Activated CD8-positive, alpha-beta T cell treated with anti-CD3 and anti-CD28 coated beads for 36 hours (primary cell): ENCODE measurements at regions not wholly inside any gene's neighbourhood (a gene's known extent, or its start where the extent isn't known, plus 50 kb on each side); places are given as distances from the start of the nearest gene placed in this dataset.

Experiments
- ATAC-seq: fragments of 200-7000 bp; cut with Tn5 transposase; one replicate; pipeline ENCODE4 v1.10.0; 2021; ENCODE audit warnings: mild to moderate bottlenecking, moderate library complexity
- CTCF ChIA-PET: fragments of 350-600 bp; sonication (Branson Sonifier 250); formaldehyde crosslinking; loops from one replicate; lab custom pipeline; 2021; ENCODE audit warnings: antibody characterized with exemption; lab: Charles Lee
- POLR2A ChIA-PET: fragments of 350-600 bp; sonication (Branson Sonifier 250); formaldehyde crosslinking; loops from one replicate; lab custom pipeline; 2021; ENCODE audit warnings: antibody characterized with exemption; lab: Charles Lee
- DNase-seq: peaks from one replicate; pipeline ENCODE4 v3.0.0-alpha.2; 2020
- H3K27ac Mint-ChIP-seq: one replicate; pipeline ENCODE4 v1.8.0; 2021; ENCODE audit warnings: mild to moderate bottlenecking, mixed read lengths
- H3K27me3 Mint-ChIP-seq: one replicate; pipeline ENCODE4 v1.8.0; 2021; ENCODE audit warnings: mixed read lengths
- H3K36me3 Mint-ChIP-seq: one replicate; pipeline ENCODE4 v1.8.0; 2021; ENCODE audit warnings: low read depth, mixed read lengths
- H3K4me1 Mint-ChIP-seq: one replicate; pipeline ENCODE4 v1.8.0; 2021; ENCODE audit warnings: low read depth, mixed read lengths
- H3K4me3 Mint-ChIP-seq: one replicate; pipeline ENCODE4 v1.8.0; 2021; ENCODE audit warnings: mild to moderate bottlenecking, moderate library complexity, mixed read lengths
- H3K9me3 Mint-ChIP-seq: one replicate; pipeline ENCODE4 v1.8.0; 2021; ENCODE audit warnings: mixed read lengths
- intact Hi-C: fragments of 100-400 bp; cut with micrococcal nuclease; formaldehyde crosslinking; loops from one replicate; pipeline ENCODE4 v1.10.0; 2022
- TF ChIP-seq, protein P1 (sequence below): fragments of 200-600 bp; IDR thresholded peaks from one replicate; pipeline ENCODE4 v1.8.0; 2022; ENCODE audit warnings: antibody characterized with exemption, mild to moderate bottlenecking

DNA sequence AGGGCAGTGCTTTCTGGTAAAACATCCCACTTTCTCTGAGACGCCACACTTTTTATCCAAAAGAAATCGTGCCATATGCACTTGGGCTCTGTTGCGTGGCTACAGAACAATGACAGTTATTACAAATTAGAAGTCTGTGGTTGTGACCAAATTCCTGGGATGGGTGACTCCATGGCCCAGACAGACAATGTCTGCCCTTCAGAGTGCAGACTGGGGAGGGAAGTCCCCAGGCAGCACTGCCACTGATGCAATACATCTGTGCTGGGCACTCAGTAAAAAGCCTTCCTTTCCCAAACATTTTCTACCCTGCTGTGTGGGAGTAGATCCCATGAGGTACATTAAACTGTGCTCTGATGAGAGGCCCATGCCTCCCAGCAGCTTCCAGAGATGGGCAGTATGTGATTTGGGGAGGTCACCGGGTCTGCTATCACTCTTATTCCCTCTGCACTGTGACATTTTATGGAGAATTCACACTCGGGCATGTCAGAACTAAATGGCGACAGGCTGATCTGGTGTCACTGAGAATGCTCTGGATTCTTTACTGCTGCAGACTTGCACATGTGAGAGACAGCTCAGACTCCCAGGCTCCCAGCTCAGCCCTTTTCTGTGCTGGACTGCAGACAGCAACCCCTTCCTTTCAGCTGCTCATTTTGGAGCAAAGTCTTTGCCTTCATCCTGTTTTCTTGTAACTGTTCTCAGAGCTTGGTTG is 243.5 kb upstream of the ZNF32 start:
- H3K27ac Mint-ChIP-seq, result no peak overlapping the region
- TF ChIP-seq, protein P1, sequence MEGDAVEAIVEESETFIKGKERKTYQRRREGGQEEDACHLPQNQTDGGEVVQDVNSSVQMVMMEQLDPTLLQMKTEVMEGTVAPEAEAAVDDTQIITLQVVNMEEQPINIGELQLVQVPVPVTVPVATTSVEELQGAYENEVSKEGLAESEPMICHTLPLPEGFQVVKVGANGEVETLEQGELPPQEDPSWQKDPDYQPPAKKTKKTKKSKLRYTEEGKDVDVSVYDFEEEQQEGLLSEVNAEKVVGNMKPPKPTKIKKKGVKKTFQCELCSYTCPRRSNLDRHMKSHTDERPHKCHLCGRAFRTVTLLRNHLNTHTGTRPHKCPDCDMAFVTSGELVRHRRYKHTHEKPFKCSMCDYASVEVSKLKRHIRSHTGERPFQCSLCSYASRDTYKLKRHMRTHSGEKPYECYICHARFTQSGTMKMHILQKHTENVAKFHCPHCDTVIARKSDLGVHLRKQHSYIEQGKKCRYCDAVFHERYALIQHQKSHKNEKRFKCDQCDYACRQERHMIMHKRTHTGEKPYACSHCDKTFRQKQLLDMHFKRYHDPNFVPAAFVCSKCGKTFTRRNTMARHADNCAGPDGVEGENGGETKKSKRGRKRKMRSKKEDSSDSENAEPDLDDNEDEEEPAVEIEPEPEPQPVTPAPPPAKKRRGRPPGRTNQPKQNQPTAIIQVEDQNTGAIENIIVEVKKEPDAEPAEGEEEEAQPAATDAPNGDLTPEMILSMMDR, result no peak
- H3K9me3 Mint-ChIP-seq, result no peaks in the 10 kb centered on the region
- intact Hi-C loops, result no loop called here
- DNase-seq (no peak), ATAC-seq (no peak)
- no peaks in the 10 kb centered on the region for H3K36me3 Mint-ChIP-seq
- H3K27me3 Mint-ChIP-seq, result peaks cover 2% of the 10 kb centered on the region
- H3K4me3 Mint-ChIP-seq, result no peak overlapping the region
- no peaks in the 10 kb centered on the region for H3K4me1 Mint-ChIP-seq
- CTCF ChIA-PET, result no interaction called here
- POLR2A ChIA-PET, result no interaction called here

DNA sequence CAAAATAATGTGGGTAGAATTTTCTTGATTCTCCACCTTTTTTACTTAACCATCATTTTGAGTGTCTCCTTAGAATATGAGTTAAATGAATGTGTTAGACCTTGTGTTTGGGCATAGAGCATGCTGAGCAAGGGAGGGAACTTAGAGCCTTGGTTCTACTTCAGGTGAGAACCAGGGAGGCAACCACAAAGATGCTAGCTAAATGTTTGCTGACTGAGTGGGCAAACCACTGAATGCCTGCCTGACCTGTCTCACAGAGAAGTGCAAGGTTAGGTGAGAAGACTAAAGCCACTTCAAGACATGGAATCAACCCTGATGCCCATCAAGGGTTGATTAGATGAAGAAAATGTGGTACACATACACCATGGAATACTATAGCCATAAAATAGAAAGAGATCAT is 242.6 kb upstream of the ZNF32 start:
- CTCF ChIA-PET, result no interaction called here
- intact Hi-C loops, result no loop called here
- H3K27me3 Mint-ChIP-seq, result peaks cover 2% of the 10 kb centered on the region
- no peak overlapping the region for H3K4me3 Mint-ChIP-seq
- no peak overlapping the region for H3K27ac Mint-ChIP-seq
- ATAC-seq (no peak), DNase-seq (no peak)
- TF ChIP-seq, protein P1, result no peak
- no peaks in the 10 kb centered on the region for H3K36me3 Mint-ChIP-seq
- POLR2A ChIA-PET, result no interaction called here
- H3K9me3 Mint-ChIP-seq, result no peaks in the 10 kb centered on the region
- no peaks in the 10 kb centered on the region for H3K4me1 Mint-ChIP-seq

DNA sequence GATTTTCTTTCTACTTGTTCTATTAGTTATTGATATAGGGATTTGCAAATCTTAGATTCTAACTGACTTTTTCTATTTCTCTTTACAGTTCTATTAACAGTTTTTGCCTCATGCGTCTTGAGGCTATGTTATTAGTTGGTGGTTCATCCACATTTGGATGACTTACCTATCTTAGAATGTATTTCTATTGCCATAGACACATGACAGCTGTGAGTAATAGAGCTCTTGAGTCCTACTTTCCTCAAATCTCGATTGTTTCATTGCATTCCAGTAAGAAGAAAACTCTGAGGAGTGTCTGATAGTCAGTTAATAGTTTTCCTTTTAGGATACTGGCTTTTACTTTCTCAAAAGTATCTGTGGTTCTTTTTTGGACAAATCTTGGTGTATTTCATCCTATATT is 241.4 kb upstream of the ZNF32 start:
- intact Hi-C loops, result no loop called here
- POLR2A ChIA-PET, result no interaction called here
- H3K27ac Mint-ChIP-seq, result no peak overlapping the region
- peaks cover 2% of the 10 kb centered on the region for H3K27me3 Mint-ChIP-seq
- ATAC-seq (no peak), DNase-seq (no peak)
- no peaks in the 10 kb centered on the region for H3K4me1 Mint-ChIP-seq
- no peaks in the 10 kb centered on the region for H3K9me3 Mint-ChIP-seq
- CTCF ChIA-PET, result no interaction called here
- TF ChIP-seq, protein P1, result no peak
- no peak overlapping the region for H3K4me3 Mint-ChIP-seq
- no peaks in the 10 kb centered on the region for H3K36me3 Mint-ChIP-seq

DNA sequence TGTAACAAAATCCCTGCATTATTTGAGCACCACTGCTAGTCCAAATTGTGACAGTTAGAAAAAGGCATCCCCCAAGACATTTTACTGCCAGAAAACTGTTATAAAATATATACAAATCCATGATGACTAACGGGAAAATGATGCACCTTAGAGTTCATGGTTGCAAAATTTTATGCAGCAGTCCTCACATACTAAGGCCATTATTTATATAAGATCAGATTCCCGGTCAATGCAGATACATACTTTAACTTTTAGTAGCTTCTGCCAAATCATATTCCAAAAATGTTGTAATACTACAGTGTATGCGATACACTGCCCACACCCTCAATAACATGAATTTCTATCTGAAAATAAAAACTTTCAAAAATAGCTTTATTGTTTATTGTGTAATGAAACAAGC is 239.9 kb upstream of the ZNF32 start:
- ChIA-PET CTCF (no interaction called here), POLR2A (no interaction called here)
- Mint-ChIP-seq H3K4me1 (no peaks in the 10 kb centered on the region), H3K9me3 (no peaks in the 10 kb centered on the region), H3K27ac (no peak overlapping the region), H3K36me3 (no peaks in the 10 kb centered on the region), H3K27me3 (peaks cover 2% of the 10 kb centered on the region), H3K4me3 (no peak overlapping the region)
- ATAC-seq, result no peak
- intact Hi-C loops, result no loop called here
- no peak for DNase-seq
- TF ChIP-seq, protein P1, result no peak

DNA sequence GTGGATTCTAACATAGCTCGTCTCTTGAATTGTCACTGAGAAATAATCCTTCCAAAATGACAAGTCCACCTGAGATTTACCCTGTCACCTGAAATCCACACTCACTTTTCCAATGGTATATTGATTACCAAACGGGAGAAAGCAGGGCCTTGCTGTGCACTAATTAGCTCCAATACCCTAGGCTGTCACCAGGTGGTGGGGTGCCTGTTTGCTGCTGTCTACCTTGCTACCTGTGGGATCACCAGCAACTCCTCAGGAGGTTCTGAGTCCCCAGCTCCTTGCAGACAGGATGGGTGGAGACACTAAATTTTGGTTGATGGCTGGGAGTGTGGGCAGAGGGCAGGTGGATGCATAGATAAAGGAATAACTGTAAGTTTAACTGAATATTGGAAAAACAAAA is 237.2 kb upstream of the ZNF32 start:
- H3K27ac Mint-ChIP-seq, result no peak overlapping the region
- no peak overlapping the region for H3K4me3 Mint-ChIP-seq
- POLR2A ChIA-PET, result no interaction called here
- no peaks in the 10 kb centered on the region for H3K9me3 Mint-ChIP-seq
- peaks cover 2% of the 10 kb centered on the region for H3K27me3 Mint-ChIP-seq
- DNase-seq (no peak), ATAC-seq (no peak)
- intact Hi-C loops, result no loop called here
- CTCF ChIA-PET, result interaction anchor here (1.7 kb wide), 1 partner anchor 196 kb away, joined by 4 read pairs; no protein-coding TSS in a partner anchor
- TF ChIP-seq, protein P1, result no peak
- no peaks in the 10 kb centered on the region for H3K4me1 Mint-ChIP-seq
- no peaks in the 10 kb centered on the region for H3K36me3 Mint-ChIP-seq
